ENCODE measurements at regions not wholly inside any gene's neighbourhood (a gene's known extent, or its start where the extent isn't known, plus 50 kb on each side); places are given as distances from the start of the nearest gene placed in this dataset.

- H3K27ac ChIP-seq, result peak overlapping the region in 1 of 2 donors; percentile 9
- no peak overlapping the region for H3K4me3 ChIP-seq
- DNase-seq (ENCODE audit: low spot score) (no peak), ATAC-seq (ENCODE audit: insufficient number of reproducible peaks, low FRiP score, low read depth) (no peak)
- no peak for TF ChIP-seq CTCF (IDR thresholded peaks at IDR 0.05)
- peaks cover 3% of the 10 kb centered on the region for H3K9me3 ChIP-seq
- peaks cover 3 to 11% of the 10 kb centered on the region in 2 donors for H3K4me1 ChIP-seq (ENCODE audit: control insufficient read depth in 1 of 2, low read depth in 2 of 2)
- H3K36me3 ChIP-seq, result no peaks in the 10 kb centered on the region
- H3K27me3 ChIP-seq (replicated peaks; ENCODE audit: insufficient read depth), result no peaks in the 10 kb centered on the region
These were observed 106.2 kb downstream of the TOMM20 start for GRCh38 chr1:235022341-235022980.

DNA sequence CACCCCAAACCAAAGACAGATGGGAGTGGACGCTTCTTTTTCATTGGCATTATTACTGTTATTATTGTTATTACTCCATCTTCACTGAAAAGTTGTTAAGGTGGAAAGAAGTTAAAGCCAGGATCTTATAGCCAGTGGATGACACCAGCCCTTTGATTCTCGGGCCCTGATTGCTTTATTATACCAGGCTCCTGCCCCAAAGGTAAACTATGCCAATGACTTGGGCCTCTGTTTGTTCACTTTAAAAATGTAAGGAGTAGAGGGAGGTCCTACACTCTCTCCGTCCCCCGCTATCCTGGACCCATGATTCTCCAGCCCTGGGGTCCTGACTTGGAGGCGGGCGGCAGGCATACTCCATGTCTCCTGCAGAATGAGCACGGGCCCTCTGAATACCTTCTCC is 106.8 kb downstream of the TOMM20 start:
- H3K36me3 ChIP-seq, result no peaks in the 10 kb centered on the region
- peaks cover 3 to 11% of the 10 kb centered on the region in 2 donors for H3K4me1 ChIP-seq (ENCODE audit: control insufficient read depth in 1 of 2, low read depth in 2 of 2)
- peaks cover 3% of the 10 kb centered on the region for H3K9me3 ChIP-seq
- ATAC-seq (ENCODE audit: insufficient number of reproducible peaks, low FRiP score, low read depth) (no peak), DNase-seq (ENCODE audit: low spot score) (no peak)
- no peaks in the 10 kb centered on the region for H3K27me3 ChIP-seq (replicated peaks; ENCODE audit: insufficient read depth)
- no peak for TF ChIP-seq CTCF (IDR thresholded peaks at IDR 0.05)
- H3K27ac ChIP-seq, result no peak overlapping the region
- no peak overlapping the region for H3K4me3 ChIP-seq

DNA sequence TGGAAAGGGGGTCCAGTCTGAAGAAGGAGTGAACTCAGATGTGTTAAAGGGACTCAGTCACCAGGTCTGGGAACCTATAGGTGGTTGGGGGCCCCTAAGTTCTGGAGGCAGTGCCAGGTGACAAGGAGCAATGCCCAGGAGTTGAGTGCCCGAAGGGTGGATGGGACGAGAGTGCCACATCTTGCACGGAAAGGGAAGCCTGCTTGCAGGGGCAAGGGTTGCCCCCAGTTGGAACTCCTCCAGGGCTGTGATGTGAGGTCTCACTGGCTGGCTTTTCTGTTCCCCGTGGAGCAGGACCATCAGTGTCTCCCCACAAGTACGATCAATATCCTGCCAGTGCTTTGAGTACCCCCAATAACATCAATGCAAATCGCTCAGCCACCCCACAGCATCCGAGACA is 107.3 kb downstream of the TOMM20 start:
- H3K27ac ChIP-seq, result no peak overlapping the region
- no peak overlapping the region for H3K4me3 ChIP-seq
- no peaks in the 10 kb centered on the region for H3K36me3 ChIP-seq
- no peak for ATAC-seq (ENCODE audit: insufficient number of reproducible peaks, low FRiP score, low read depth)
- H3K9me3 ChIP-seq, result peaks cover 3% of the 10 kb centered on the region
- no peaks in the 10 kb centered on the region for H3K27me3 ChIP-seq (replicated peaks; ENCODE audit: insufficient read depth)
- no peak for TF ChIP-seq CTCF (IDR thresholded peaks at IDR 0.05)
- no peak for DNase-seq (ENCODE audit: low spot score)
- peaks cover 3 to 11% of the 10 kb centered on the region in 2 donors for H3K4me1 ChIP-seq (ENCODE audit: control insufficient read depth in 1 of 2, low read depth in 2 of 2)

- no peak for DNase-seq (ENCODE audit: low spot score)
- no peaks in the 10 kb centered on the region for H3K36me3 ChIP-seq
- no peak for ATAC-seq (ENCODE audit: insufficient number of reproducible peaks, low FRiP score, low read depth)
- H3K27ac ChIP-seq, result no peak overlapping the region
- peaks cover 3% of the 10 kb centered on the region for H3K9me3 ChIP-seq
- peaks cover 3 to 11% of the 10 kb centered on the region in 2 donors for H3K4me1 ChIP-seq (ENCODE audit: control insufficient read depth in 1 of 2, low read depth in 2 of 2)
- H3K4me3 ChIP-seq, result no peak overlapping the region
- no peak for TF ChIP-seq CTCF (IDR thresholded peaks at IDR 0.05)
- H3K27me3 ChIP-seq (replicated peaks; ENCODE audit: insufficient read depth), result no peaks in the 10 kb centered on the region
These were observed 108.7 kb downstream of the TOMM20 start for GRCh38 chr1:235019961-235020360.

GRCh38 chr1:235019471-235019870 is 109.2 kb downstream of the TOMM20 start:
- ATAC-seq (ENCODE audit: insufficient number of reproducible peaks, low FRiP score, low read depth), result no peak
- H3K27ac ChIP-seq, result no peak overlapping the region
- peaks cover 3 to 11% of the 10 kb centered on the region in 2 donors for H3K4me1 ChIP-seq (ENCODE audit: control insufficient read depth in 1 of 2, low read depth in 2 of 2)
- no peak overlapping the region for H3K4me3 ChIP-seq
- H3K9me3 ChIP-seq, result peaks cover 3% of the 10 kb centered on the region
- no peak for TF ChIP-seq CTCF (IDR thresholded peaks at IDR 0.05)
- no peaks in the 10 kb centered on the region for H3K27me3 ChIP-seq (replicated peaks; ENCODE audit: insufficient read depth)
- H3K36me3 ChIP-seq, result no peaks in the 10 kb centered on the region
- no peak for DNase-seq (ENCODE audit: low spot score)

Data from thoracic aorta (tissue), 2 donors.